ACC112 (cell line): ENCODE measurements at regions not wholly inside any gene's neighbourhood (a gene's known extent, or its start where the extent isn't known, plus 50 kb on each side); places are given as distances from the start of the nearest gene placed in this dataset.
"Not testable (repeated sequence)": the region's sequence is repeated elsewhere in the genome, so short reads cannot be mapped to it uniquely, and the experiment has no call there.

ENCODE experiments used
- H2AFZ ChIP-seq: fragments of 200-600 bp; sonication (generic); one replicate; pipeline ENCODE4 v1.6.0; 2017; ENCODE audit warnings: antibody characterized with exemption, low read length; ENCODE audit not compliant: unreplicated experiment
- H3K27ac ChIP-seq: fragments of 200-600 bp; sonication (generic); 2 replicates; pipeline ENCODE4 v1.5.1; 2014; ENCODE audit warnings: low read depth, mild to moderate bottlenecking, antibody characterized with exemption, low read length, moderate library complexity
- H3K27me3 ChIP-seq: fragments of 200-600 bp; sonication (generic); 2 replicates; pipeline ENCODE4 v1.6.1; 2014; ENCODE audit warnings: mild to moderate bottlenecking, antibody characterized with exemption, low read length, moderate library complexity, mixed read lengths; ENCODE audit not compliant: insufficient read depth
- H3K36me3 ChIP-seq: fragments of 200-600 bp; sonication (generic); 2 replicates; pipeline ENCODE4 v1.6.1; 2016; ENCODE audit warnings: mild to moderate bottlenecking, antibody characterized with exemption, low read length, moderate library complexity, mixed read lengths; ENCODE audit not compliant: insufficient read depth
- H3K4me1 ChIP-seq: fragments of 200-600 bp; sonication (generic); one replicate; pipeline ENCODE4 v1.6.1; 2016; ENCODE audit warnings: low read length, mixed read lengths; ENCODE audit not compliant: insufficient read depth, unreplicated experiment, control insufficient read depth
- H3K4me3 ChIP-seq: fragments of 200-600 bp; sonication (generic); 2 replicates; pipeline ENCODE4 v1.5.1; 2014; ENCODE audit warnings: mild to moderate bottlenecking, low read depth, low read length
- H3K79me2 ChIP-seq: fragments of 200-600 bp; sonication (generic); one replicate; pipeline ENCODE4 v1.6.0; 2016; ENCODE audit warnings: low read length; ENCODE audit not compliant: control insufficient read depth, unreplicated experiment, insufficient read depth

GRCh38 chr3:194257151-194257621 is 93.9 kb downstream of the CPN2 start:
- Histone ChIP-seq H3K79me2 (no peaks in the 10 kb centered on the region), H3K4me3 (no peak overlapping the region), H3K27me3 (peaks cover 28% of the 10 kb centered on the region), H3K36me3 (0 out of 2 replicates have a peak, but pooled peaks cover 3% of the 10 kb centered on the region), H3K27ac (no peak overlapping the region), H2AFZ (no peak overlapping the region), H3K4me1 (no peaks in the 10 kb centered on the region)

- no peak overlapping the region for H3K4me3 ChIP-seq
- 0 out of 2 replicates have a peak, but pooled peaks cover 3% of the 10 kb centered on the region for H3K36me3 ChIP-seq
- H2AFZ ChIP-seq, result no peak overlapping the region
- no peak overlapping the region for H3K27ac ChIP-seq
- peaks cover 19% of the 10 kb centered on the region for H3K27me3 ChIP-seq
- H3K4me1 ChIP-seq, result no peaks in the 10 kb centered on the region
- no peaks in the 10 kb centered on the region for H3K79me2 ChIP-seq
These were observed 93.0 kb downstream of the CPN2 start for GRCh38 chr3:194257916-194258668.

- H3K4me3 ChIP-seq, result no peak overlapping the region
- 0 out of 2 replicates have a peak, but pooled peaks cover 3% of the 10 kb centered on the region for H3K36me3 ChIP-seq
- no peaks in the 10 kb centered on the region for H3K79me2 ChIP-seq
- no peak overlapping the region for H3K27ac ChIP-seq
- peaks cover 9% of the 10 kb centered on the region; the same call in 1 of the 2 replicates for H3K27me3 ChIP-seq
- H3K4me1 ChIP-seq, result peaks cover 1% of the 10 kb centered on the region
- H2AFZ ChIP-seq, result no peak overlapping the region
These were observed 91.0 kb downstream of the CPN2 start for GRCh38 chr3:194259982-194260766.

- H3K4me3 ChIP-seq, result no peak overlapping the region
- H3K4me1 ChIP-seq, result peaks cover 10% of the 10 kb centered on the region
- no peak overlapping the region for H2AFZ ChIP-seq
- H3K79me2 ChIP-seq, result no peaks in the 10 kb centered on the region
- H3K36me3 ChIP-seq, result 0 out of 2 replicates have a peak, but pooled peaks cover 3% of the 10 kb centered on the region
- H3K27me3 ChIP-seq, result peaks cover 9% of the 10 kb centered on the region; the same call in 1 of the 2 replicates
- no peak overlapping the region for H3K27ac ChIP-seq
These were observed 89.5 kb downstream of the CPN2 start for GRCh38 chr3:194261581-194262063.

- Histone ChIP-seq H3K4me3 (no peak overlapping the region), H2AFZ (no peak overlapping the region), H3K27ac (no peak overlapping the region), H3K79me2 (no peaks in the 10 kb centered on the region), H3K4me1 (peaks cover 10% of the 10 kb centered on the region), H3K27me3 (peaks cover 5% of the 10 kb centered on the region; the same call in 1 of the 2 replicates), H3K36me3 (0 out of 2 replicates have a peak, but pooled peaks cover 3% of the 10 kb centered on the region)
These were observed 88.8 kb downstream of the CPN2 start for GRCh38 chr3:194262176-194262924.

GRCh38 chr3:194262925-194263305 is 88.2 kb downstream of the CPN2 start:
- Histone ChIP-seq H2AFZ (no peak overlapping the region), H3K4me1 (peaks cover 10% of the 10 kb centered on the region), H3K27ac (no peak overlapping the region), H3K79me2 (no peaks in the 10 kb centered on the region), H3K36me3 (0 out of 2 replicates have a peak, but pooled peaks cover 3% of the 10 kb centered on the region), H3K4me3 (no peak overlapping the region), H3K27me3 (peaks cover 4% of the 10 kb centered on the region; the same call in 1 of the 2 replicates)

GRCh38 chr3:194264631-194265504 is 86.3 kb downstream of the CPN2 start:
- H2AFZ ChIP-seq, H3K27me3 ChIP-seq: not testable (repeated sequence)

GRCh38 chr3:194265505-194265892 is 85.6 kb downstream of the CPN2 start:
- Histone ChIP-seq H2AFZ (no peak overlapping the region), H3K27me3 (no peaks in the 10 kb centered on the region), H3K4me3 (peak overlapping the region; percentile 49), H3K79me2 (no peaks in the 10 kb centered on the region), H3K27ac (peak overlapping the region; percentile 49; the same call in 1 of the 2 replicates), H3K4me1 (peaks cover 23% of the 10 kb centered on the region), H3K36me3 (no peaks in the 10 kb centered on the region)

More at GRCh38 chr3:194264631-194265504, 86.3 kb downstream of the CPN2 start:
- H3K27ac ChIP-seq, H3K79me2 ChIP-seq, H3K36me3 ChIP-seq: not testable (repeated sequence)
- Histone ChIP-seq H3K4me1 (peaks cover 18% of the 10 kb centered on the region), H3K4me3 (peak overlapping the region; percentile 49)

GRCh38 chr3:194265996-194266964 is 84.8 kb downstream of the CPN2 start:
- Histone ChIP-seq H3K4me1 (peaks cover 31% of the 10 kb centered on the region), H3K36me3 (no peaks in the 10 kb centered on the region), H3K4me3 (no peak overlapping the region), H2AFZ (no peak overlapping the region), H3K79me2 (no peaks in the 10 kb centered on the region), H3K27me3 (no peaks in the 10 kb centered on the region), H3K27ac (peak overlapping the region; percentile 49; the same call in 1 of the 2 replicates)
